Chondrocyte (in vitro differentiated cells): ENCODE measurements at regions not wholly inside any gene's neighbourhood (a gene's known extent, or its start where the extent isn't known, plus 50 kb on each side); places are given as distances from the start of the nearest gene placed in this dataset.

ENCODE experiments used
- DNase-seq: peaks from one replicate; pipeline ENCODE4 v3.0.0; 2021; ENCODE audit warnings: mixed read lengths, low spot score
- H3K27ac Mint-ChIP-seq: one replicate; pipeline ENCODE4 v1.8.0; 2021; ENCODE audit warnings: mild to moderate bottlenecking, moderate library complexity, mixed read lengths; ENCODE audit not compliant: unreplicated experiment
- H3K27me3 Mint-ChIP-seq: 2 replicates; pipeline ENCODE4 v1.8.0; 2021; ENCODE audit warnings: low read depth, mixed read lengths
- H3K36me3 Mint-ChIP-seq: 2 replicates; pipeline ENCODE4 v1.8.0; 2021; ENCODE audit warnings: low read depth, mixed read lengths
- H3K4me1 Mint-ChIP-seq: 2 replicates; pipeline ENCODE4 v1.8.0; 2021; ENCODE audit warnings: low read depth, mild to moderate bottlenecking, mixed read lengths
- H3K4me3 Mint-ChIP-seq: one replicate; pipeline ENCODE4 v1.8.0; 2021; ENCODE audit warnings: mild to moderate bottlenecking, moderate library complexity, mixed read lengths; ENCODE audit not compliant: unreplicated experiment
- H3K9me3 Mint-ChIP-seq: 2 replicates; pipeline ENCODE4 v1.8.0; 2021; ENCODE audit warnings: low read depth, mixed read lengths
- CTCF ChIP-seq: fragments of 200-600 bp; sonication (generic); IDR thresholded peaks from 2 replicates; pipeline ENCODE4 v1.5.0; 2021; ENCODE audit warnings: antibody characterized with exemption, mild to moderate bottlenecking, moderate library complexity

- H3K4me3 Mint-ChIP-seq = no peak overlapping the region
Observed at GRCh38 chr21:15151385-15152103, 86.7 kb upstream of the NRIP1 start.

GRCh38 chr21:15152591-15152990 lies 87.8 kb upstream of the NRIP1 start:
- Mint-ChIP-seq H3K9me3 (peaks cover 11% of the 10 kb centered on the region), H3K36me3 (peaks cover 3% of the 10 kb centered on the region), H3K4me3 (no peak overlapping the region), H3K27me3 (no peaks in the 10 kb centered on the region), H3K4me1 (no peaks in the 10 kb centered on the region), H3K27ac (no peak overlapping the region)
- no peak for TF ChIP-seq CTCF
- DNase-seq = no peak

More at GRCh38 chr21:15151385-15152103, 86.7 kb upstream of the NRIP1 start:
- Mint-ChIP-seq H3K27ac (no peak overlapping the region), H3K27me3 (no peaks in the 10 kb centered on the region), H3K4me1 (no peaks in the 10 kb centered on the region), H3K9me3 (peaks cover 3% of the 10 kb centered on the region), H3K36me3 (no peaks in the 10 kb centered on the region)
- no peak for TF ChIP-seq CTCF
- no peak for DNase-seq

GRCh38 chr21:15159382-15160020 lies 94.7 kb upstream of the NRIP1 start:
- TF ChIP-seq CTCF = no peak
- no peak for DNase-seq
- no peak overlapping the region for H3K4me3 Mint-ChIP-seq
- H3K4me1 Mint-ChIP-seq = no peaks in the 10 kb centered on the region
- no peak overlapping the region for H3K27ac Mint-ChIP-seq
- peaks cover 3% of the 10 kb centered on the region for H3K36me3 Mint-ChIP-seq
- H3K9me3 Mint-ChIP-seq = peaks cover 17% of the 10 kb centered on the region
- H3K27me3 Mint-ChIP-seq = no peaks in the 10 kb centered on the region

GRCh38 chr21:15160136-15160535 lies 95.3 kb upstream of the NRIP1 start:
- Mint-ChIP-seq H3K9me3 (peaks cover 15% of the 10 kb centered on the region), H3K4me1 (no peaks in the 10 kb centered on the region)

GRCh38 chr21:15162921-15163320 lies 98.1 kb upstream of the NRIP1 start:
- H3K4me3 Mint-ChIP-seq = no peak overlapping the region
- H3K27me3 Mint-ChIP-seq = peaks cover 3% of the 10 kb centered on the region
- no peak for TF ChIP-seq CTCF
- no peaks in the 10 kb centered on the region for H3K36me3 Mint-ChIP-seq
- no peaks in the 10 kb centered on the region for H3K4me1 Mint-ChIP-seq
- peaks cover 3% of the 10 kb centered on the region for H3K9me3 Mint-ChIP-seq
- H3K27ac Mint-ChIP-seq = no peak overlapping the region
- DNase-seq = no peak

More at GRCh38 chr21:15160136-15160535, 95.3 kb upstream of the NRIP1 start:
- Mint-ChIP-seq H3K36me3 (peaks cover 3% of the 10 kb centered on the region), H3K27me3 (no peaks in the 10 kb centered on the region), H3K4me3 (no peak overlapping the region), H3K27ac (no peak overlapping the region)
- DNase-seq = no peak
- TF ChIP-seq CTCF = no peak
